ENCODE measurements at regions not wholly inside any gene's neighbourhood (a gene's known extent, or its start where the extent isn't known, plus 50 kb on each side); places are given as distances from the start of the nearest gene placed in this dataset.
"Not testable (repeated sequence)": the region's sequence is repeated elsewhere in the genome, so short reads cannot be mapped to it uniquely, and the experiment has no call there.

- H3K27ac Mint-ChIP-seq, result no peak overlapping the region
- H3K27me3 ChIP-seq (ENCODE audit: control insufficient read depth in 1 of 2, insufficient read depth in 2 of 2, low read length in 2 of 2), result no peaks in the 10 kb centered on the region
- H3K36me3 ChIP-seq (ENCODE audit: insufficient read depth, low read length), result no peaks in the 10 kb centered on the region
- no peak overlapping the region for H3K4me3 ChIP-seq (ENCODE audit: low read length)
- no peak for ATAC-seq (ENCODE audit: poor library complexity)
- H3K4me1 Mint-ChIP-seq (ENCODE audit: low read depth), result no peaks in the 10 kb centered on the region
- no peaks in the 10 kb centered on the region for H3K36me3 Mint-ChIP-seq (ENCODE audit: low read depth)
- no peak overlapping the region for H3K4me3 Mint-ChIP-seq
- H3K27me3 Mint-ChIP-seq, result no peaks in the 10 kb centered on the region
- no peak for TF ChIP-seq CTCF (IDR thresholded peaks at IDR 0.05)
- H3K27ac ChIP-seq (ENCODE audit: low read depth in 1 of 2, low read length in 2 of 2), result no peak overlapping the region
- ChIA-PET POLR2A (no interaction called here), CTCF (no interaction called here)
- H3K9me3 ChIP-seq (ENCODE audit: control insufficient read depth in 1 of 2, insufficient read depth in 1 of 2, low read length in 2 of 2), result peaks cover 0 to 5% of the 10 kb centered on the region in 2 experiments
- H3K9me3 Mint-ChIP-seq, result peaks cover 7% of the 10 kb centered on the region
- DNase-seq, result no peak
- no peaks in the 10 kb centered on the region for H3K4me1 ChIP-seq (ENCODE audit: insufficient read depth, low read length)
- intact Hi-C loops (cut with DNase I, micrococcal nuclease), result no loop called here
Measured at GRCh38 chr4:79164907-79165610, 160.8 kb downstream of the NAA11 start.

- Histone ChIP-seq H3K9me3 (ENCODE audit: control insufficient read depth in 1 of 2, insufficient read depth in 1 of 2, low read length in 2 of 2) (peaks cover 0 to 5% of the 10 kb centered on the region in 2 experiments), H3K36me3 (ENCODE audit: insufficient read depth, low read length) (no peaks in the 10 kb centered on the region), H3K27ac (ENCODE audit: low read depth in 1 of 2, low read length in 2 of 2) (no peak overlapping the region), H3K4me3 (ENCODE audit: low read length) (no peak overlapping the region), H3K4me1 (ENCODE audit: insufficient read depth, low read length) (no peaks in the 10 kb centered on the region), H3K27me3 (ENCODE audit: control insufficient read depth in 1 of 2, insufficient read depth in 2 of 2, low read length in 2 of 2) (no peaks in the 10 kb centered on the region)
- no peaks in the 10 kb centered on the region for H3K36me3 Mint-ChIP-seq (ENCODE audit: low read depth)
- ChIA-PET POLR2A (no interaction called here), CTCF (no interaction called here)
- intact Hi-C loops (cut with DNase I, micrococcal nuclease), result no loop called here
- no peaks in the 10 kb centered on the region for H3K27me3 Mint-ChIP-seq
- no peak overlapping the region for H3K4me3 Mint-ChIP-seq
- no peak for TF ChIP-seq CTCF (IDR thresholded peaks at IDR 0.05)
- H3K4me1 Mint-ChIP-seq (ENCODE audit: low read depth), result no peaks in the 10 kb centered on the region
- ATAC-seq (ENCODE audit: poor library complexity), result no peak
- DNase-seq, result no peak
- no peak overlapping the region for H3K27ac Mint-ChIP-seq
- H3K9me3 Mint-ChIP-seq, result peaks cover 8% of the 10 kb centered on the region
Measured at GRCh38 chr4:79163981-79164490, 161.8 kb downstream of the NAA11 start.

- ATAC-seq (ENCODE audit: poor library complexity) (no peak), DNase-seq (no peak)
- peaks cover 0 to 5% of the 10 kb centered on the region in 2 experiments for H3K9me3 ChIP-seq (ENCODE audit: control insufficient read depth in 1 of 2, insufficient read depth in 1 of 2, low read length in 2 of 2)
- H3K27me3 Mint-ChIP-seq, result no peaks in the 10 kb centered on the region
- no peak overlapping the region for H3K27ac Mint-ChIP-seq
- POLR2A ChIA-PET, result no interaction called here
- H3K36me3 ChIP-seq (ENCODE audit: insufficient read depth, low read length), result no peaks in the 10 kb centered on the region
- no peak for TF ChIP-seq CTCF (IDR thresholded peaks at IDR 0.05)
- H3K9me3 Mint-ChIP-seq, result peaks cover 3% of the 10 kb centered on the region
- CTCF ChIA-PET, result no interaction called here
- H3K27me3 ChIP-seq (ENCODE audit: control insufficient read depth in 1 of 2, insufficient read depth in 2 of 2, low read length in 2 of 2), result no peaks in the 10 kb centered on the region
- no peak overlapping the region for H3K27ac ChIP-seq (ENCODE audit: low read depth in 1 of 2, low read length in 2 of 2)
- no peak overlapping the region for H3K4me3 Mint-ChIP-seq
- H3K4me3 ChIP-seq (ENCODE audit: low read length), result no peak overlapping the region
- no peaks in the 10 kb centered on the region for H3K4me1 ChIP-seq (ENCODE audit: insufficient read depth, low read length)
- intact Hi-C loops (cut with DNase I, micrococcal nuclease), result no loop called here
- H3K4me1 Mint-ChIP-seq (ENCODE audit: low read depth), result no peaks in the 10 kb centered on the region
- H3K36me3 Mint-ChIP-seq (ENCODE audit: low read depth), result no peaks in the 10 kb centered on the region
Measured at GRCh38 chr4:79160962-79161361, 164.9 kb downstream of the NAA11 start.

- H3K4me1 ChIP-seq (ENCODE audit: insufficient read depth, low read length); H3K27me3 ChIP-seq (ENCODE audit: control insufficient read depth in 1 of 2, insufficient read depth in 2 of 2, low read length in 2 of 2); H3K9me3 ChIP-seq (ENCODE audit: control insufficient read depth in 1 of 2, insufficient read depth in 1 of 2, low read length in 2 of 2); H3K4me1 Mint-ChIP-seq (ENCODE audit: low read depth); intact Hi-C loops (cut with DNase I, micrococcal nuclease); H3K36me3 ChIP-seq (ENCODE audit: insufficient read depth, low read length); H3K4me3 Mint-ChIP-seq; H3K27ac Mint-ChIP-seq; CTCF ChIA-PET; H3K36me3 Mint-ChIP-seq (ENCODE audit: low read depth); DNase-seq; ATAC-seq (ENCODE audit: poor library complexity); H3K27ac ChIP-seq (ENCODE audit: low read depth in 1 of 2, low read length in 2 of 2); POLR2A ChIA-PET; H3K27me3 Mint-ChIP-seq; H3K9me3 Mint-ChIP-seq; H3K4me3 ChIP-seq (ENCODE audit: low read length): not testable (repeated sequence)
Measured at GRCh38 chr4:79158705-79159104, 167.2 kb downstream of the NAA11 start.
